Ishikawa (cell line): ENCODE measurements at regions not wholly inside any gene's neighbourhood (a gene's known extent, or its start where the extent isn't known, plus 50 kb on each side); places are given as distances from the start of the nearest gene placed in this dataset.

Experiments
- CEBPB ChIP-seq: IDR thresholded peaks from 2 replicates; pipeline ENCODE4 v1.6.1; 2012
- CREB1 ChIP-seq: IDR thresholded peaks from 2 replicates; pipeline ENCODE4 v1.6.1; 2012; ENCODE audit warnings: low read depth
- EGR1 ChIP-seq: IDR thresholded peaks from 2 replicates; pipeline ENCODE4 v1.6.1; 2012
- EP300 ChIP-seq: IDR thresholded peaks from 2 replicates; pipeline ENCODE4 v1.6.1; 2012; ENCODE audit warnings: borderline replicate concordance
- FOXM1 ChIP-seq: IDR thresholded peaks from 2 replicates; pipeline ENCODE4 v1.6.1; 2012; ENCODE audit warnings: low read depth, borderline replicate concordance
- MAX ChIP-seq: IDR thresholded peaks from 2 replicates; pipeline ENCODE4 v1.6.1; 2012
- NFIC ChIP-seq: IDR thresholded peaks from 2 replicates; pipeline ENCODE4 v1.6.1; 2012
- RAD21 ChIP-seq: IDR thresholded peaks from 2 replicates; pipeline ENCODE4 v1.6.1; 2012; ENCODE audit warnings: low read depth
- REST ChIP-seq: IDR thresholded peaks from 2 replicates; pipeline ENCODE4 v1.6.1; 2012; ENCODE audit warnings: low read depth, mild to moderate bottlenecking
- TAF1 ChIP-seq: IDR thresholded peaks from 2 replicates; pipeline ENCODE4 v1.6.1; 2012; ENCODE audit warnings: low read depth, mild to moderate bottlenecking
- TCF12 ChIP-seq: IDR thresholded peaks from 2 replicates; pipeline ENCODE4 v1.6.1; 2012; ENCODE audit warnings: low read depth
- TEAD4 ChIP-seq: IDR thresholded peaks from 2 replicates; pipeline ENCODE4 v1.6.1; 2012
- USF1 ChIP-seq: IDR thresholded peaks from 2 replicates; pipeline ENCODE4 v1.6.1; 2012
- YY1 ChIP-seq: IDR thresholded peaks from 2 replicates; pipeline ENCODE4 v1.6.1; 2012; ENCODE audit warnings: low read depth
- ZBTB7A ChIP-seq: IDR thresholded peaks from 2 replicates; pipeline ENCODE4 v1.6.1; 2012; ENCODE audit warnings: low read depth

GRCh38 chr9:18018221-18018620 is 439.4 kb downstream of the SH3GL2 start:
- TF ChIP-seq EGR1 (no peak), YY1 (no peak), RAD21 (no peak), FOXM1 (no peak), ZBTB7A (no peak), CREB1 (no peak), NFIC (no peak), TAF1 (no peak), REST (no peak)

GRCh38 chr9:18018661-18019060 is 439.8 kb downstream of the SH3GL2 start:
- TF ChIP-seq FOXM1 (no peak), YY1 (no peak), USF1 (no peak), TCF12 (no peak), REST (no peak), EGR1 (no peak), CREB1 (no peak)

DNA sequence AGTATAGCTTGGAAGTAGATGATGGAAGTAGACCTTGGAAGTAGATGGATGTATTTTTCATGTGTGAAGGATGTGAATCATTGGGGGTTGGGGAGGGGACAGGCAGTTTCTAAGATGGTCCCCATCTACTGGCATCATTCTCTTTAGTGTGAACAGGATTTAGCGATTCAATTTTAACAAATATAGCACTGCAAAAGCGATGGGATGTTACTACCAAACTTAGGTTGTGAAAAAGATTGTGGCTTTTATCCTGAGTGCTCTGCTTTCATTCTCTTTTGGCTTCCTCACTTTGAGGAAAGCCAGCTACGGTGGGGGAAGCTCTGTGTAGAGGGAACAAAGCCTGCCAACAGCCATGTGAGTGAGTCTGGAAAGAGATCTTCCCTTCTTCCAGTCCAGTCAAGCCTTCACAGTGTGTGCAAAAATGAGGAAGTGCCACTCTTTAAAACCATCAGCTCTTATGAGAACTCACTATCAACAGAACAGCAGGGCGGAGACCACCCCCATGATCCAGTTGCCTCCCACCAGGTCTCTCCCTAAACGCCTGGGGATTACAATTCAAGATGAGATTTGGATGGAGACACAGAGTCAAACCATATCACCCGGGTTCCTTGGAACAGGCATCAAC is 441.4 kb downstream of the SH3GL2 start:
- TF ChIP-seq TAF1 (no peak), YY1 (no peak), MAX (no peak), TEAD4 (no peak), NFIC (no peak)

- TF ChIP-seq FOXM1 (no peak), ZBTB7A (no peak), CEBPB (no peak), NFIC (no peak), YY1 (no peak), USF1 (no peak), TEAD4 (no peak), EP300 (no peak), TAF1 (no peak), EGR1 (no peak), TCF12 (no peak), RAD21 (no peak), CREB1 (no peak), REST (no peak), MAX (no peak)
These were observed 443.8 kb downstream of the SH3GL2 start for GRCh38 chr9:18022642-18023041.

- TF ChIP-seq NFIC = no peak
- TF ChIP-seq CEBPB = no peak
- no peak for TF ChIP-seq ZBTB7A
- TF ChIP-seq FOXM1 = no peak
- no peak for TF ChIP-seq USF1
- TF ChIP-seq EP300 = no peak
- no peak for TF ChIP-seq MAX
- no peak for TF ChIP-seq EGR1
- TF ChIP-seq YY1 = no peak
- no peak for TF ChIP-seq CREB1
- no peak for TF ChIP-seq TAF1
- TF ChIP-seq RAD21 = no peak
These were observed 444.5 kb downstream of the SH3GL2 start for GRCh38 chr9:18023332-18023731.
